Activated CD4-positive, alpha-beta memory T cell treated with anti-CD3 and anti-CD28 coated beads for 36 hours (primary cell): ENCODE measurements at regions not wholly inside any gene's neighbourhood (a gene's known extent, or its start where the extent isn't known, plus 50 kb on each side); places are given as distances from the start of the nearest gene placed in this dataset.

ENCODE experiments used
- CTCF ChIA-PET: fragments of 350-600 bp; sonication (Branson Sonifier 250); formaldehyde crosslinking; loops from one replicate; lab custom pipeline; 2021; ENCODE audit warnings: antibody characterized with exemption, inconsistent platforms; lab: Charles Lee
- POLR2A ChIA-PET: fragments of 350-600 bp; sonication (Branson Sonifier 250); formaldehyde crosslinking; loops from one replicate; lab custom pipeline; 2021; ENCODE audit warnings: antibody characterized with exemption; lab: Charles Lee
- DNase-seq: peaks from one replicate; pipeline ENCODE4 v3.0.0-alpha.2; 2020
- H3K27ac Mint-ChIP-seq: one replicate; pipeline ENCODE4 v1.8.0; 2021; ENCODE audit warnings: mixed read lengths
- H3K27me3 Mint-ChIP-seq: one replicate; pipeline ENCODE4 v1.8.0; 2021; ENCODE audit warnings: mixed read lengths
- H3K36me3 Mint-ChIP-seq: one replicate; pipeline ENCODE4 v1.8.0; 2021; ENCODE audit warnings: mixed read lengths
- H3K4me1 Mint-ChIP-seq: one replicate; pipeline ENCODE4 v1.8.0; 2021; ENCODE audit warnings: low read depth, mixed read lengths
- H3K4me3 Mint-ChIP-seq: one replicate; pipeline ENCODE4 v1.8.0; 2021; ENCODE audit warnings: mild to moderate bottlenecking, mixed read lengths
- H3K9me3 Mint-ChIP-seq: one replicate; pipeline ENCODE4 v1.8.0; 2021; ENCODE audit warnings: mixed read lengths
- intact Hi-C: fragments of 100-400 bp; cut with micrococcal nuclease; formaldehyde crosslinking; loops from one replicate; pipeline ENCODE4 v1.15.1; 2023

GRCh38 chr1:83747853-83748482 lies 251.0 kb downstream of the TTLL7 start:
- Mint-ChIP-seq H3K9me3 (peaks cover 2% of the 10 kb centered on the region), H3K27me3 (no peaks in the 10 kb centered on the region), H3K4me3 (no peak overlapping the region), H3K27ac (no peak overlapping the region), H3K4me1 (no peaks in the 10 kb centered on the region), H3K36me3 (no peaks in the 10 kb centered on the region)
- intact Hi-C loops = no loop called here
- DNase-seq = no peak
- CTCF ChIA-PET = no interaction called here
- POLR2A ChIA-PET = no interaction called here

- intact Hi-C loops = no loop called here
- H3K9me3 Mint-ChIP-seq = no peaks in the 10 kb centered on the region
- no peaks in the 10 kb centered on the region for H3K27me3 Mint-ChIP-seq
- no peaks in the 10 kb centered on the region for H3K36me3 Mint-ChIP-seq
- CTCF ChIA-PET = no interaction called here
- H3K27ac Mint-ChIP-seq = no peak overlapping the region
- no peak for DNase-seq
- no peak overlapping the region for H3K4me3 Mint-ChIP-seq
- POLR2A ChIA-PET = no interaction called here
- H3K4me1 Mint-ChIP-seq = no peaks in the 10 kb centered on the region
Measured at GRCh38 chr1:83746234-83746633, 252.7 kb downstream of the TTLL7 start.

- Mint-ChIP-seq H3K36me3 (no peaks in the 10 kb centered on the region), H3K27me3 (no peaks in the 10 kb centered on the region), H3K4me3 (no peak overlapping the region), H3K9me3 (no peaks in the 10 kb centered on the region), H3K4me1 (no peaks in the 10 kb centered on the region), H3K27ac (no peak overlapping the region)
- intact Hi-C loops = no loop called here
- no peak for DNase-seq
- ChIA-PET CTCF (no interaction called here), POLR2A (no interaction called here)
Measured at GRCh38 chr1:83742446-83742845, 256.5 kb downstream of the TTLL7 start.

- POLR2A ChIA-PET = no interaction called here
- H3K4me3 Mint-ChIP-seq = no peak overlapping the region
- H3K27me3 Mint-ChIP-seq = no peaks in the 10 kb centered on the region
- no peaks in the 10 kb centered on the region for H3K36me3 Mint-ChIP-seq
- H3K27ac Mint-ChIP-seq = no peak overlapping the region
- no peak for DNase-seq
- H3K4me1 Mint-ChIP-seq = no peaks in the 10 kb centered on the region
- CTCF ChIA-PET = no interaction called here
- H3K9me3 Mint-ChIP-seq = no peaks in the 10 kb centered on the region
- intact Hi-C loops = no loop called here
Measured at GRCh38 chr1:83741770-83742169, 257.2 kb downstream of the TTLL7 start.

GRCh38 chr1:83741348-83741747 lies 257.6 kb downstream of the TTLL7 start:
- no peak overlapping the region for H3K4me3 Mint-ChIP-seq
- POLR2A ChIA-PET = no interaction called here
- DNase-seq = no peak
- CTCF ChIA-PET = no interaction called here
- H3K27ac Mint-ChIP-seq = no peak overlapping the region
- no peaks in the 10 kb centered on the region for H3K36me3 Mint-ChIP-seq
- no peaks in the 10 kb centered on the region for H3K9me3 Mint-ChIP-seq
- no peaks in the 10 kb centered on the region for H3K27me3 Mint-ChIP-seq
- intact Hi-C loops = no loop called here
- no peaks in the 10 kb centered on the region for H3K4me1 Mint-ChIP-seq

- Mint-ChIP-seq H3K27ac (no peak overlapping the region), H3K27me3 (no peaks in the 10 kb centered on the region), H3K36me3 (no peaks in the 10 kb centered on the region), H3K4me3 (no peak overlapping the region), H3K4me1 (no peaks in the 10 kb centered on the region), H3K9me3 (no peaks in the 10 kb centered on the region)
- DNase-seq = no peak
- POLR2A ChIA-PET = no interaction called here
- intact Hi-C loops = no loop called here
- CTCF ChIA-PET = no interaction called here
Measured at GRCh38 chr1:83735526-83735925, 263.4 kb downstream of the TTLL7 start.

- ChIA-PET POLR2A (no interaction called here), CTCF (no interaction called here)
- intact Hi-C loops = no loop called here
- Mint-ChIP-seq H3K36me3 (no peaks in the 10 kb centered on the region), H3K4me1 (no peaks in the 10 kb centered on the region), H3K27me3 (no peaks in the 10 kb centered on the region), H3K4me3 (no peak overlapping the region), H3K27ac (no peak overlapping the region), H3K9me3 (no peaks in the 10 kb centered on the region)
- DNase-seq = no peak
Measured at GRCh38 chr1:83734420-83734819, 264.5 kb downstream of the TTLL7 start.

DNA sequence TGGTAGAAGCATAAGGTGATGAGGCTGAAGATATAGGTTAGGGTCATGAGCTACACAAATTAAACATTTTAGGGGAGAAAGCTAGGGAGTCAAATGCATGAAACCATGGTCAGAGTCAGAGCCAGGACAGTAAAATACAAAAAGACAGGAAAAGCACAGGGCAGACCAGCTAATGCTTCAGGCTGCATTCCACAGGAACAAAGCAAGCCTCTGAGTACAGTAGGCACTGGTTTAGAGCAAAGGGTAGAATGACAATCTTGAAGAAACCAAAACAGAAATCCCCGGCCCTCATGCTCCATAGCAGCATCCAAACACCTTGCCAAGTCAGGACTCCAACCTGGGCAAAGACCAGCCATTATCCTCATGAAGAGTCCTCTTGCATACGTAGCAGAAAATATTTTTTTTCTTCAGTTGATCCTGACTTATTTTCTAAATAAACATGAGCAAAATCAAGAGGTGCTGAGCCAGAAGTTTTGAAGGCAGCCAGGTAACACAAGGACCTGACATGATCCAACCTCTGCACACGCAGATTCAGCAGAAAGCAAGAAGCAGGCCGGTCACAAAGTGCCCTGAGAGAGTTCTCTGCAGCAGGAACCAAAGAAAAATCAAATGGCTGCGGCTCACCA lies 273.1 kb downstream of the TTLL7 start:
- no peaks in the 10 kb centered on the region for H3K36me3 Mint-ChIP-seq
- H3K4me3 Mint-ChIP-seq = no peak overlapping the region
- no peak overlapping the region for H3K27ac Mint-ChIP-seq
- H3K9me3 Mint-ChIP-seq = no peaks in the 10 kb centered on the region
- H3K27me3 Mint-ChIP-seq = no peaks in the 10 kb centered on the region
- CTCF ChIA-PET = no interaction called here
- intact Hi-C loops = no loop called here
- DNase-seq = no peak
- H3K4me1 Mint-ChIP-seq = no peaks in the 10 kb centered on the region
- POLR2A ChIA-PET = no interaction called here

DNA sequence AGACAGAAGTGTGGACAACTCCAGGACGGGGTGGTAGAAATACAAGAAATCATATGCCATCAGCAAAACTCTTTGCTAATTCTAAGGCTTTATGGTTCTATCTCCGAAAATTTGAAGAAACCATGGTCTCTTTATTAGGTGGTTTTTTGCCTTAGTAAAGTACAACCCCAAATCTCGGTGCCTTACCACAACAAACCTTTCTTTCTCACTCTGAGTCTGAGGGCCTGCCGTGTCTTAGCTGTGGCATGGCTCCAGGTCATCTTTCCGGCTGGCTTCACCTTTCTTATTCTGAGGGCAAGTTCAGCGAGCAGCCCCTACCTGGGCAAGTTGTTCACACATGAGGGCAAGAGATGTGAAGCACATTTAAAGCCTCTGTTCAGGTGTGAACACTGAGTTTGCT lies 280.6 kb downstream of the TTLL7 start:
- Mint-ChIP-seq H3K9me3 (no peaks in the 10 kb centered on the region), H3K27me3 (no peaks in the 10 kb centered on the region), H3K36me3 (no peaks in the 10 kb centered on the region), H3K27ac (no peak overlapping the region), H3K4me1 (no peaks in the 10 kb centered on the region), H3K4me3 (no peak overlapping the region)
- intact Hi-C loops = no loop called here
- ChIA-PET POLR2A (no interaction called here), CTCF (no interaction called here)
- no peak for DNase-seq

- no peak overlapping the region for H3K4me3 Mint-ChIP-seq
- no peaks in the 10 kb centered on the region for H3K4me1 Mint-ChIP-seq
- no peaks in the 10 kb centered on the region for H3K27me3 Mint-ChIP-seq
- H3K27ac Mint-ChIP-seq = no peak overlapping the region
- ChIA-PET POLR2A (no interaction called here), CTCF (no interaction called here)
- DNase-seq = no peak
- intact Hi-C loops = no loop called here
- H3K36me3 Mint-ChIP-seq = no peaks in the 10 kb centered on the region
- no peaks in the 10 kb centered on the region for H3K9me3 Mint-ChIP-seq
Measured at GRCh38 chr1:83717785-83718184, 281.1 kb downstream of the TTLL7 start.

GRCh38 chr1:83716641-83717040 lies 282.3 kb downstream of the TTLL7 start:
- Mint-ChIP-seq H3K36me3 (no peaks in the 10 kb centered on the region), H3K4me3 (no peak overlapping the region)
- DNase-seq = no peak

GRCh38 chr1:83715550-83715949 lies 283.4 kb downstream of the TTLL7 start:
- H3K4me3 Mint-ChIP-seq = no peak overlapping the region
- ChIA-PET POLR2A (no interaction called here), CTCF (no interaction called here)
- intact Hi-C loops = no loop called here
- no peak overlapping the region for H3K27ac Mint-ChIP-seq
- no peaks in the 10 kb centered on the region for H3K4me1 Mint-ChIP-seq
- H3K27me3 Mint-ChIP-seq = no peaks in the 10 kb centered on the region
- H3K9me3 Mint-ChIP-seq = no peaks in the 10 kb centered on the region
- DNase-seq = no peak
- H3K36me3 Mint-ChIP-seq = no peaks in the 10 kb centered on the region

More at GRCh38 chr1:83716641-83717040, 282.3 kb downstream of the TTLL7 start:
- Mint-ChIP-seq H3K27me3 (no peaks in the 10 kb centered on the region), H3K27ac (no peak overlapping the region), H3K9me3 (no peaks in the 10 kb centered on the region), H3K4me1 (no peaks in the 10 kb centered on the region)
- POLR2A ChIA-PET = no interaction called here
- intact Hi-C loops = no loop called here
- CTCF ChIA-PET = no interaction called here

- no peaks in the 10 kb centered on the region for H3K9me3 Mint-ChIP-seq
- POLR2A ChIA-PET = no interaction called here
Measured at GRCh38 chr1:83709662-83710061, 289.3 kb downstream of the TTLL7 start.

More at GRCh38 chr1:83709662-83710061, 289.3 kb downstream of the TTLL7 start:
- intact Hi-C loops = no loop called here
- CTCF ChIA-PET = no interaction called here
- no peaks in the 10 kb centered on the region for H3K36me3 Mint-ChIP-seq
- H3K27ac Mint-ChIP-seq = no peak overlapping the region
- DNase-seq = no peak
- no peak overlapping the region for H3K4me3 Mint-ChIP-seq
- H3K27me3 Mint-ChIP-seq = no peaks in the 10 kb centered on the region
- peaks cover 4% of the 10 kb centered on the region for H3K4me1 Mint-ChIP-seq
